ENCODE measurements at regions not wholly inside any gene's neighbourhood (a gene's known extent, or its start where the extent isn't known, plus 50 kb on each side); places are given as distances from the start of the nearest gene placed in this dataset.

- Histone ChIP-seq H4K20me1 (no peaks in the 10 kb centered on the region), H3K4me2 (no peak overlapping the region), H3K36me3 (no peaks in the 10 kb centered on the region), H3K9ac (no peak overlapping the region), H3K4me1 (no peaks in the 10 kb centered on the region; a peak in 1 of 20 replicates), H3K27me3 (no peaks in the 10 kb centered on the region), H3K9me3 (replicated peaks in 1 of 11) (no peaks in the 10 kb centered on the region), H3K4me3 (no peak overlapping the region), H3K27ac (no peak overlapping the region)
- TF ChIP-seq Cebpa-rat (IDR thresholded peaks at IDR 0.05): no peak
These were observed 95.2 kb upstream of the TBX3 start for GRCh38 chr12:114779186-114779585.

GRCh38 chr12:114776731-114777442 lies 92.9 kb upstream of the TBX3 start:
- H3K4me1 ChIP-seq: no peaks in the 10 kb centered on the region
- no peak for TF ChIP-seq Cebpa-rat (IDR thresholded peaks at IDR 0.05)

GRCh38 chr12:114774699-114775098 lies 90.7 kb upstream of the TBX3 start:
- TF ChIP-seq Cebpa-rat (IDR thresholded peaks at IDR 0.05): no peak
- Histone ChIP-seq H4K20me1 (no peaks in the 10 kb centered on the region), H3K4me3 (no peak overlapping the region), H3K9me3 (replicated peaks in 1 of 11) (no peaks in the 10 kb centered on the region), H3K27ac (no peak overlapping the region), H3K4me1 (peaks cover 0 to 5% (median 0%) of the 10 kb centered on the region in 10 experiments; a peak in 3 of 20 replicates), H3K27me3 (no peaks in the 10 kb centered on the region), H3K9ac (no peak overlapping the region), H3K36me3 (no peaks in the 10 kb centered on the region), H3K4me2 (no peak overlapping the region)

More at GRCh38 chr12:114776731-114777442, 92.9 kb upstream of the TBX3 start:
- Histone ChIP-seq H3K4me3 (no peak overlapping the region), H3K36me3 (no peaks in the 10 kb centered on the region), H3K4me2 (no peak overlapping the region), H3K9ac (no peak overlapping the region), H4K20me1 (no peaks in the 10 kb centered on the region), H3K27me3 (no peaks in the 10 kb centered on the region), H3K9me3 (replicated peaks in 1 of 11) (no peaks in the 10 kb centered on the region), H3K27ac (no peak overlapping the region)

- H3K36me3 ChIP-seq: no peaks in the 10 kb centered on the region
- H3K9ac ChIP-seq: no peak overlapping the region
- peaks cover 0 to 10% (median 0%) of the 10 kb centered on the region in 10 experiments; a peak in 5 of 20 replicates for H3K4me1 ChIP-seq
- no peak overlapping the region for H3K4me2 ChIP-seq
- no peak for TF ChIP-seq Cebpa-rat (IDR thresholded peaks at IDR 0.05)
- H3K4me3 ChIP-seq: no peak overlapping the region
- no peaks in the 10 kb centered on the region for H3K9me3 ChIP-seq (replicated peaks in 1 of 11)
- no peaks in the 10 kb centered on the region for H3K27me3 ChIP-seq
- H3K27ac ChIP-seq: no peak overlapping the region
- H4K20me1 ChIP-seq: no peaks in the 10 kb centered on the region
These were observed 90.2 kb upstream of the TBX3 start for GRCh38 chr12:114774197-114774596.

- Histone ChIP-seq H3K9me3 (replicated peaks in 1 of 11) (no peaks in the 10 kb centered on the region), H3K36me3 (no peaks in the 10 kb centered on the region), H3K27ac (no peak overlapping the region), H3K4me2 (0 out of 22 replicates have a peak overlapping the region, but pooled peaks of 1 of the 11 experiments have one; percentile 70), H4K20me1 (no peaks in the 10 kb centered on the region), H3K27me3 (no peaks in the 10 kb centered on the region), H3K9ac (no peak overlapping the region), H3K4me1 (peaks cover 0 to 25% (median 0%) of the 10 kb centered on the region in 10 experiments; a peak in 8 of 20 replicates), H3K4me3 (no peak overlapping the region)
- no peak for TF ChIP-seq Cebpa-rat (IDR thresholded peaks at IDR 0.05)
These were observed 86.3 kb upstream of the TBX3 start for GRCh38 chr12:114770323-114770722.

- no peak overlapping the region for H3K4me3 ChIP-seq
- TF ChIP-seq Cebpa-rat (IDR thresholded peaks at IDR 0.05): 0 out of 22 replicates have a peak, but pooled peaks of 1 of the 11 experiments have one; percentile 13
- no peaks in the 10 kb centered on the region for H4K20me1 ChIP-seq
- no peaks in the 10 kb centered on the region for H3K36me3 ChIP-seq
- no peaks in the 10 kb centered on the region for H3K27me3 ChIP-seq
- H3K9me3 ChIP-seq (replicated peaks in 1 of 11): no peaks in the 10 kb centered on the region
- peak overlapping the region in 3 of 11 experiments; percentile 79 to 88 (median 84); a peak in 4 of 22 replicates for H3K27ac ChIP-seq
- peak overlapping the region in 3 of 11 experiments; percentile 29 to 70 (median 50); a peak in 2 of 22 replicates for H3K4me2 ChIP-seq
- H3K9ac ChIP-seq: no peak overlapping the region
- H3K4me1 ChIP-seq: peaks cover 0 to 25% (median 0%) of the 10 kb centered on the region in 10 experiments; a peak in 8 of 20 replicates
These were observed 85.7 kb upstream of the TBX3 start for GRCh38 chr12:114769634-114770033.

GRCh38 chr12:114767906-114768722 lies 84.1 kb upstream of the TBX3 start:
- H3K4me1 ChIP-seq: peaks cover 0 to 25% (median 0%) of the 10 kb centered on the region in 10 experiments; a peak in 8 of 20 replicates
- peak overlapping the region in 5 of 11 experiments; percentile 63 to 88 (median 79); a peak in 10 of 22 replicates for H3K27ac ChIP-seq
- H3K9ac ChIP-seq: peak overlapping the region in 3 of 11 experiments; percentile 6 to 64 (median 52); a peak in 3 of 22 replicates
- H4K20me1 ChIP-seq: no peaks in the 10 kb centered on the region
- H3K4me3 ChIP-seq: no peak overlapping the region
- H3K9me3 ChIP-seq (replicated peaks in 1 of 11): no peaks in the 10 kb centered on the region
- H3K4me2 ChIP-seq: peak overlapping the region in 4 of 11 experiments; percentile 14 to 70 (median 40); a peak in 7 of 22 replicates
- H3K36me3 ChIP-seq: no peaks in the 10 kb centered on the region
- no peak for TF ChIP-seq Cebpa-rat (IDR thresholded peaks at IDR 0.05)
- H3K27me3 ChIP-seq: no peaks in the 10 kb centered on the region

GRCh38 chr12:114767084-114767760 lies 83.2 kb upstream of the TBX3 start:
- H3K4me3 ChIP-seq: no peak overlapping the region
- H3K4me1 ChIP-seq: peaks cover 0 to 32% (median 3%) of the 10 kb centered on the region in 10 experiments; a peak in 8 of 20 replicates
- no peak overlapping the region for H3K4me2 ChIP-seq
- no peak for TF ChIP-seq Cebpa-rat (IDR thresholded peaks at IDR 0.05)
- peak overlapping the region in 2 of 11 experiments; percentile 79 to 88; a peak in 2 of 22 replicates for H3K27ac ChIP-seq
- no peaks in the 10 kb centered on the region for H3K36me3 ChIP-seq
- H3K9ac ChIP-seq: no peak overlapping the region
- no peaks in the 10 kb centered on the region for H3K27me3 ChIP-seq
- H4K20me1 ChIP-seq: no peaks in the 10 kb centered on the region
- H3K9me3 ChIP-seq (replicated peaks in 1 of 11): no peaks in the 10 kb centered on the region

Measured in BLaER1 treated with 17β-estradiol and CSF1 and Interleukin-3, amounts not matched to agents 10 nM and 100 nM (cell line).